ENCODE measurements at regions not wholly inside any gene's neighbourhood (a gene's known extent, or its start where the extent isn't known, plus 50 kb on each side); places are given as distances from the start of the nearest gene placed in this dataset.

GRCh38 chr3:27939940-27940339 lies 217.8 kb upstream of the EOMES start:
- no peak for DNase-seq (ENCODE audit: low spot score in 2 of 2)
- Histone ChIP-seq H3K9me3 (no peaks in the 10 kb centered on the region), H3K27ac (no peak overlapping the region), H3K27me3 (no peaks in the 10 kb centered on the region), H3K36me3 (no peaks in the 10 kb centered on the region), H3K4me1 (no peaks in the 10 kb centered on the region), H3K4me3 (no peak overlapping the region)
- TF ChIP-seq CTCF (IDR thresholded peaks at IDR 0.05) (no peak), POLR2A (IDR thresholded peaks at IDR 0.05) (no peak), POLR2AphosphoS5 (IDR thresholded peaks at IDR 0.05) (no peak)
- intact Hi-C loops (cut with DNase I; ENCODE audit: low total_unique reads): no loop called here

- intact Hi-C loops (cut with DNase I; ENCODE audit: low total_unique reads): no loop called here
- Histone ChIP-seq H3K4me1 (no peaks in the 10 kb centered on the region), H3K36me3 (no peaks in the 10 kb centered on the region), H3K27ac (no peak overlapping the region), H3K27me3 (no peaks in the 10 kb centered on the region), H3K4me3 (no peak overlapping the region), H3K9me3 (no peaks in the 10 kb centered on the region)
- DNase-seq (ENCODE audit: low spot score in 2 of 2): no peak
- TF ChIP-seq CTCF (IDR thresholded peaks at IDR 0.05) (no peak), POLR2A (IDR thresholded peaks at IDR 0.05) (no peak), POLR2AphosphoS5 (IDR thresholded peaks at IDR 0.05) (no peak)
Observed at GRCh38 chr3:27943106-27943505, 221.0 kb upstream of the EOMES start.

- intact Hi-C loops (cut with DNase I; ENCODE audit: low total_unique reads): no loop called here
- no peaks in the 10 kb centered on the region for H3K36me3 ChIP-seq
- no peak overlapping the region for H3K27ac ChIP-seq
- no peak overlapping the region for H3K4me3 ChIP-seq
- no peak for DNase-seq (ENCODE audit: low spot score in 2 of 2)
- H3K9me3 ChIP-seq: no peaks in the 10 kb centered on the region
- TF ChIP-seq CTCF (IDR thresholded peaks at IDR 0.05) (no peak), POLR2AphosphoS5 (IDR thresholded peaks at IDR 0.05) (no peak)
- H3K27me3 ChIP-seq: no peaks in the 10 kb centered on the region
- H3K4me1 ChIP-seq: no peaks in the 10 kb centered on the region
Observed at GRCh38 chr3:27945229-27945628, 223.1 kb upstream of the EOMES start.

GRCh38 chr3:27960133-27960532 lies 238.0 kb upstream of the EOMES start:
- Histone ChIP-seq H3K27me3 (no peaks in the 10 kb centered on the region), H3K4me3 (no peak overlapping the region), H3K9me3 (peaks cover 0 to 11% of the 10 kb centered on the region in 2 donors), H3K4me1 (no peaks in the 10 kb centered on the region), H3K36me3 (no peaks in the 10 kb centered on the region), H3K27ac (no peak overlapping the region)
- DNase-seq (ENCODE audit: low spot score in 2 of 2): no peak
- no peak for TF ChIP-seq POLR2AphosphoS5 (IDR thresholded peaks at IDR 0.05)
- no peak for TF ChIP-seq POLR2A (IDR thresholded peaks at IDR 0.05)
- TF ChIP-seq CTCF (IDR thresholded peaks at IDR 0.05): no peak
- intact Hi-C loops (cut with DNase I; ENCODE audit: low total_unique reads): no loop called here

- Histone ChIP-seq H3K27ac (no peak overlapping the region), H3K36me3 (no peaks in the 10 kb centered on the region), H3K4me3 (no peak overlapping the region), H3K27me3 (no peaks in the 10 kb centered on the region), H3K9me3 (no peaks in the 10 kb centered on the region), H3K4me1 (no peaks in the 10 kb centered on the region)
- no peak for TF ChIP-seq POLR2A (IDR thresholded peaks at IDR 0.05)
- no peak for TF ChIP-seq POLR2AphosphoS5 (IDR thresholded peaks at IDR 0.05)
- TF ChIP-seq CTCF (IDR thresholded peaks at IDR 0.05): no peak
- intact Hi-C loops (cut with DNase I; ENCODE audit: low total_unique reads): no loop called here
- DNase-seq (ENCODE audit: low spot score in 2 of 2): no peak
Observed at GRCh38 chr3:27963519-27963918, 241.4 kb upstream of the EOMES start.

Measured in breast epithelium (tissue), 4 donors.